Uterus (tissue), 2 donors: ENCODE measurements at regions not wholly inside any gene's neighbourhood (a gene's known extent, or its start where the extent isn't known, plus 50 kb on each side); places are given as distances from the start of the nearest gene placed in this dataset.

ENCODE experiments used
- POLR2A ChIP-seq, 2 donors: fragments of 450-650 bp; IDR thresholded peaks; one replicate each; pipeline ENCODE4 v1.6.1; 2016; ENCODE audit warnings: antibody characterized with exemption in 2 of 2, mild to moderate bottlenecking in 1 of 2, moderate library complexity in 1 of 2
- TF ChIP-seq, protein P1 (sequence below), 4 experiments: fragments of 200-600 bp in 2 of 4; fragments of 450-650 bp in 2 of 4; sonication (generic) in 2 of 4; IDR thresholded peaks; one replicate each; pipeline ENCODE4 v1.5.1; 2016 to 2019; ENCODE audit warnings: antibody characterized with exemption in 4 of 4, mild to moderate bottlenecking in 2 of 4, moderate library complexity in 1 of 4

GRCh38 chr12:125919856-125920470 lies 854.7 kb downstream of the AACS start:
- no peak for TF ChIP-seq POLR2A (IDR thresholded peaks at IDR 0.05)
- TF ChIP-seq, protein P1, sequence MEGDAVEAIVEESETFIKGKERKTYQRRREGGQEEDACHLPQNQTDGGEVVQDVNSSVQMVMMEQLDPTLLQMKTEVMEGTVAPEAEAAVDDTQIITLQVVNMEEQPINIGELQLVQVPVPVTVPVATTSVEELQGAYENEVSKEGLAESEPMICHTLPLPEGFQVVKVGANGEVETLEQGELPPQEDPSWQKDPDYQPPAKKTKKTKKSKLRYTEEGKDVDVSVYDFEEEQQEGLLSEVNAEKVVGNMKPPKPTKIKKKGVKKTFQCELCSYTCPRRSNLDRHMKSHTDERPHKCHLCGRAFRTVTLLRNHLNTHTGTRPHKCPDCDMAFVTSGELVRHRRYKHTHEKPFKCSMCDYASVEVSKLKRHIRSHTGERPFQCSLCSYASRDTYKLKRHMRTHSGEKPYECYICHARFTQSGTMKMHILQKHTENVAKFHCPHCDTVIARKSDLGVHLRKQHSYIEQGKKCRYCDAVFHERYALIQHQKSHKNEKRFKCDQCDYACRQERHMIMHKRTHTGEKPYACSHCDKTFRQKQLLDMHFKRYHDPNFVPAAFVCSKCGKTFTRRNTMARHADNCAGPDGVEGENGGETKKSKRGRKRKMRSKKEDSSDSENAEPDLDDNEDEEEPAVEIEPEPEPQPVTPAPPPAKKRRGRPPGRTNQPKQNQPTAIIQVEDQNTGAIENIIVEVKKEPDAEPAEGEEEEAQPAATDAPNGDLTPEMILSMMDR (IDR thresholded peaks at IDR 0.05), result no peak
